ENCODE measurements at regions not wholly inside any gene's neighbourhood (a gene's known extent, or its start where the extent isn't known, plus 50 kb on each side); places are given as distances from the start of the nearest gene placed in this dataset.

DNA sequence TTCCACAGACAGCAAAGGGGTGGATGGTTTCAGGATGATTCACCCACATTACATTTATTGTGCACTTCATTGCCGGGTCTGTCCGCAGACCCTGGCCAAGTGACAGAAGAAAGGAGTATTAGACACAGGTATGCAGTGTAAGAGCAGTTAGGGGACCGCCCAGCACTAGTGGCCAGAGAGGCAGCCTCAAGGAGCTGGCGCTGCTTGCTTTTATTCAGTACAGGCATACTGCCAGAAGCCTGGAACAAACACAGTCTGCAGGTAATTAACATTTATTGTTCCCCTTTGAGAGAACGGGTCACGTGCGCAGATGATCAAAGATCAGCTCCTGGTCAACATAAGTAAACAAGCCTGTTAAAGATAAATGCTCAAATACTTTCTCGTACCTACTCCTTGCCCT lies 1639.0 kb upstream of the IGFBP7 start:
- intact Hi-C loops (cut with DNase I) = no loop called here
- no peak for DNase-seq (ENCODE audit: extremely low spot score in 2 of 2)
- Histone ChIP-seq H3K9me3 (no peaks in the 10 kb centered on the region), H3K36me3 (no peaks in the 10 kb centered on the region), H3K4me1 (no peaks in the 10 kb centered on the region), H3K4me3 (no peak overlapping the region), H3K27ac (no peak overlapping the region), H3K27me3 (no peaks in the 10 kb centered on the region)
- TF ChIP-seq POLR2AphosphoS5 (IDR thresholded peaks at IDR 0.05; ENCODE audit: insufficient read depth in 1 of 2, low read depth in 1 of 2) = no peak
- no peak for TF ChIP-seq POLR2A (IDR thresholded peaks at IDR 0.05)
- TF ChIP-seq, protein P1, sequence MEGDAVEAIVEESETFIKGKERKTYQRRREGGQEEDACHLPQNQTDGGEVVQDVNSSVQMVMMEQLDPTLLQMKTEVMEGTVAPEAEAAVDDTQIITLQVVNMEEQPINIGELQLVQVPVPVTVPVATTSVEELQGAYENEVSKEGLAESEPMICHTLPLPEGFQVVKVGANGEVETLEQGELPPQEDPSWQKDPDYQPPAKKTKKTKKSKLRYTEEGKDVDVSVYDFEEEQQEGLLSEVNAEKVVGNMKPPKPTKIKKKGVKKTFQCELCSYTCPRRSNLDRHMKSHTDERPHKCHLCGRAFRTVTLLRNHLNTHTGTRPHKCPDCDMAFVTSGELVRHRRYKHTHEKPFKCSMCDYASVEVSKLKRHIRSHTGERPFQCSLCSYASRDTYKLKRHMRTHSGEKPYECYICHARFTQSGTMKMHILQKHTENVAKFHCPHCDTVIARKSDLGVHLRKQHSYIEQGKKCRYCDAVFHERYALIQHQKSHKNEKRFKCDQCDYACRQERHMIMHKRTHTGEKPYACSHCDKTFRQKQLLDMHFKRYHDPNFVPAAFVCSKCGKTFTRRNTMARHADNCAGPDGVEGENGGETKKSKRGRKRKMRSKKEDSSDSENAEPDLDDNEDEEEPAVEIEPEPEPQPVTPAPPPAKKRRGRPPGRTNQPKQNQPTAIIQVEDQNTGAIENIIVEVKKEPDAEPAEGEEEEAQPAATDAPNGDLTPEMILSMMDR (IDR thresholded peaks at IDR 0.05) = no peak

- intact Hi-C loops (cut with DNase I) = no loop called here
- no peaks in the 10 kb centered on the region for H3K9me3 ChIP-seq
- DNase-seq (ENCODE audit: extremely low spot score in 2 of 2) = no peak
- no peak for TF ChIP-seq POLR2A (IDR thresholded peaks at IDR 0.05)
- H3K36me3 ChIP-seq = no peaks in the 10 kb centered on the region
- H3K4me1 ChIP-seq = no peaks in the 10 kb centered on the region
- no peaks in the 10 kb centered on the region for H3K27me3 ChIP-seq
- H3K4me3 ChIP-seq = no peak overlapping the region
- no peak overlapping the region for H3K27ac ChIP-seq
These were observed 1630.7 kb upstream of the IGFBP7 start for GRCh38 chr4:58740897-58741296.

- Histone ChIP-seq H3K4me1 (no peaks in the 10 kb centered on the region), H3K9me3 (no peaks in the 10 kb centered on the region), H3K27me3 (no peaks in the 10 kb centered on the region), H3K4me3 (no peak overlapping the region), H3K36me3 (no peaks in the 10 kb centered on the region), H3K27ac (no peak overlapping the region)
- intact Hi-C loops (cut with DNase I) = no loop called here
- DNase-seq (ENCODE audit: extremely low spot score in 2 of 2) = no peak
- TF ChIP-seq, protein P1 (IDR thresholded peaks at IDR 0.05) = no peak
- TF ChIP-seq POLR2A (IDR thresholded peaks at IDR 0.05) (no peak), POLR2AphosphoS5 (IDR thresholded peaks at IDR 0.05; ENCODE audit: insufficient read depth in 1 of 2, low read depth in 1 of 2) (no peak)
These were observed 1629.1 kb upstream of the IGFBP7 start for GRCh38 chr4:58739275-58739674.

DNA sequence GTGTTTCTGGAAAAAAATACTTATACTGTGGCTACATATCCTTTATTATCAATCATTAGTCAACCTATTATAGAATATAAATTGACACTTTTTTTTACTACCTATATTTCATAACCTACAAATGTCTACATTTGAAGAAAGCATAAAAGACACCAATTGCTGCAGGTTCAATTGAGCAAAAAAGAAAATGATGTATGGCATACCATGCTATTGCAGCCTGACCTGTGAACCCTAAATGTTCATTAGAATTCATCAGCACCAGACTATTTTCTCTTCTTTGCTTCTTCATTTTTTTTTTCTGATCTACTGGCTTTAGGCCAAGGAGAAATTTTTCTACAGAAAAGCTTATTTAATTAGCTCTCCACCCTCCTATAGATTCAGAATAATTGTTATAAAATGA lies 1628.2 kb upstream of the IGFBP7 start:
- H3K27ac ChIP-seq = no peak overlapping the region
- no peaks in the 10 kb centered on the region for H3K9me3 ChIP-seq
- H3K27me3 ChIP-seq = no peaks in the 10 kb centered on the region
- no peak overlapping the region for H3K4me3 ChIP-seq
- DNase-seq (ENCODE audit: extremely low spot score in 2 of 2) = no peak
- intact Hi-C loops (cut with DNase I) = no loop called here
- no peaks in the 10 kb centered on the region for H3K4me1 ChIP-seq
- no peaks in the 10 kb centered on the region for H3K36me3 ChIP-seq
- TF ChIP-seq POLR2A (IDR thresholded peaks at IDR 0.05) (no peak), POLR2AphosphoS5 (IDR thresholded peaks at IDR 0.05; ENCODE audit: insufficient read depth in 1 of 2, low read depth in 1 of 2) (no peak)
- TF ChIP-seq, protein P1 (IDR thresholded peaks at IDR 0.05) = no peak

DNA sequence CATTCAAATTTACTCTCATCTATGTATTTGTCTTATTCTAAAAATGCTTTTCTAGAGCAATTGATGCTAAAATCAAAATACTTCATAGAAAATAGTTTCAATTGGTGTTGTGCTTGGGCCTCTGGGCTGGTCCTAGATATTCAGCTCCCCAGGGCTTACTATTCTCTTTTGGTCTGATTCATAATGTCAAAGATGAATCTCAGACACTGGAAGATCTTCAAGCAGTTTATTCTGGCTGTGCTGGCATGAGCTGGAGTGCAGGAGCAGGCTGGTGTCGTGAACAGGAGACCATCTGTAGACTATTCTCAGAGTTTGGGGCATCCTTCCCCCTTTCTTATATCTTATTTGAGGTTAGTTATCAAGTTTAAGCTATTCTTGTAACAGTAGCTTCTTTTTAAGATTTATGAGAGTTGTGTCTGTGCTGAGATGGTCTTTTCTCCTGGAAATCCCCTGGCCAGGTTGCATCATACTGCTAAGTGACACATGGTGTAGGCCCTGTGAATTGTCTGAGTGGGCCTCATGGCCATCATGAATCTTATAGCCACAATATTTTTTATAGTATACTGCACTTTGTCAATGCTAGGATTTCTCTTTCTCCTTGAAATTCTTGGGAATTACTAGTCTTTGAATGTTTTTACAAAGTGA lies 1624.0 kb upstream of the IGFBP7 start:
- TF ChIP-seq, protein P1 (IDR thresholded peaks at IDR 0.05) = no peak
- TF ChIP-seq POLR2A (IDR thresholded peaks at IDR 0.05) (no peak), POLR2AphosphoS5 (IDR thresholded peaks at IDR 0.05; ENCODE audit: insufficient read depth in 1 of 2, low read depth in 1 of 2) (no peak)

More for the DNA sequence above, 1624.0 kb upstream of the IGFBP7 start:
- Histone ChIP-seq H3K36me3 (no peaks in the 10 kb centered on the region), H3K4me3 (no peak overlapping the region), H3K4me1 (no peaks in the 10 kb centered on the region), H3K27ac (no peak overlapping the region), H3K9me3 (no peaks in the 10 kb centered on the region), H3K27me3 (no peaks in the 10 kb centered on the region)
- no peak for DNase-seq (ENCODE audit: extremely low spot score in 2 of 2)
- intact Hi-C loops (cut with DNase I) = no loop called here
